ENCODE measurements at regions not wholly inside any gene's neighbourhood (a gene's known extent, or its start where the extent isn't known, plus 50 kb on each side); places are given as distances from the start of the nearest gene placed in this dataset.

GRCh38 chr13:78836238-78836784 lies 177.4 kb upstream of the OBI1 start:
- no peak for TF ChIP-seq CTCF (IDR thresholded peaks at IDR 0.05; ENCODE audit: poor library complexity, severe bottlenecking)
- TF ChIP-seq EP300 (conservative IDR thresholded peaks at IDR 0.05; ENCODE audit: poor library complexity, severe bottlenecking), result no peak
- TF ChIP-seq TAF1 (IDR thresholded peaks at IDR 0.05; ENCODE audit: low read depth), result no peak
- TF ChIP-seq POLR2AphosphoS5 (IDR thresholded peaks at IDR 0.05), result no peak
